ENCODE measurements at regions not wholly inside any gene's neighbourhood (a gene's known extent, or its start where the extent isn't known, plus 50 kb on each side); places are given as distances from the start of the nearest gene placed in this dataset.

GRCh38 chr13:97780486-97780885 is 173.0 kb upstream of the IPO5 start:
- TF ChIP-seq CTCF (IDR thresholded peaks at IDR 0.05), result no peak
- TF ChIP-seq EZH2 (IDR thresholded peaks at IDR 0.05; ENCODE audit: borderline replicate concordance, insufficient read depth, low read depth, low read length, poor library complexity, severe bottlenecking), result no peak

Data from B cell (primary cell).